Activated CD8-positive, alpha-beta T cell treated with anti-CD3 and anti-CD28 coated beads, Interleukin-2, amount 10 ng/mL, durations not matched to agents 7 days and 5 days (primary cell): ENCODE measurements at regions not wholly inside any gene's neighbourhood (a gene's known extent, or its start where the extent isn't known, plus 50 kb on each side); places are given as distances from the start of the nearest gene placed in this dataset.

Experiments
- ATAC-seq: fragments of 150-1000 bp; cut with Tn5 transposase; one replicate; pipeline ENCODE4 v1.10.0; 2021; ENCODE audit warnings: moderate library complexity
- CTCF ChIA-PET: fragments of 350-600 bp; sonication (Branson Sonifier 250); formaldehyde crosslinking; loops from one replicate; lab custom pipeline; 2021; ENCODE audit warnings: antibody characterized with exemption; lab: Charles Lee
- POLR2A ChIA-PET: fragments of 350-600 bp; sonication (Branson Sonifier 250); formaldehyde crosslinking; loops from one replicate; lab custom pipeline; 2021; ENCODE audit warnings: antibody characterized with exemption; lab: Charles Lee
- DNase-seq: peaks from one replicate; pipeline ENCODE4 v3.0.0-alpha.2; 2020
- H3K27ac Mint-ChIP-seq: one replicate; pipeline ENCODE4 v1.8.0; 2021; ENCODE audit warnings: mild to moderate bottlenecking, mixed read lengths
- H3K27me3 Mint-ChIP-seq: one replicate; pipeline ENCODE4 v1.8.0; 2021; ENCODE audit warnings: low read depth, mixed read lengths
- H3K36me3 Mint-ChIP-seq: one replicate; pipeline ENCODE4 v1.8.0; 2021; ENCODE audit warnings: low read depth, mixed read lengths
- H3K4me1 Mint-ChIP-seq: one replicate; pipeline ENCODE4 v1.8.0; 2021; ENCODE audit warnings: low read depth, mixed read lengths
- H3K4me3 Mint-ChIP-seq: one replicate; pipeline ENCODE4 v1.8.0; 2021; ENCODE audit warnings: mild to moderate bottlenecking, mixed read lengths
- H3K9me3 Mint-ChIP-seq: one replicate; pipeline ENCODE4 v1.8.0; 2022; ENCODE audit warnings: mixed read lengths; ENCODE audit not compliant: insufficient read depth

- no peak overlapping the region for H3K4me3 Mint-ChIP-seq
- H3K27ac Mint-ChIP-seq: no peak overlapping the region
- CTCF ChIA-PET: no interaction called here
- POLR2A ChIA-PET: interaction anchor here (0.6 kb wide), 1 partner anchor 13 kb away, joined by 3 read pairs; no protein-coding TSS in a partner anchor
- ATAC-seq (no peak), DNase-seq (no peak)
- H3K9me3 Mint-ChIP-seq: peaks cover 9% of the 10 kb centered on the region
- no peaks in the 10 kb centered on the region for H3K27me3 Mint-ChIP-seq
- H3K4me1 Mint-ChIP-seq: no peaks in the 10 kb centered on the region
- H3K36me3 Mint-ChIP-seq: no peaks in the 10 kb centered on the region
Observed at GRCh38 chr6:92568541-92568940, 850.8 kb downstream of the EPHA7 start.

DNA sequence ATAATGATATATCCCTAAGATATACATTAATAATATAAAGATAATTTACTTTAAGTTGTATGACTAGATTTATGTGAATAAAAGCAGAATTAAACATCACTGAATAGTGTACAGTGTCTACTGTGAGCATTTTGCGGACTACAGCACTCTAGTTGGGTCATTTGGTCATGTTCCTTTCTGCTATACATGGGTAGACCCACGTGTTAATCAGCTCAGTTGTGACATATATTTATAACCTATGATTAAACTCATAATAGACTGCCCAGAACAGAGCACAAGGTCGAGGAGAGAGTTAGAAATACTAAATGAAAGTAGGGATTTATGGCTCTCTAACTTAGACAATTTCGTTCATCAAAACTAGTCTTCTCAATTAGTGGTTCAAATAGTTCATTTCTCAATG, 852.7 kb downstream of the EPHA7 start:
- DNase-seq: no peak
- H3K9me3 Mint-ChIP-seq: peaks cover 15% of the 10 kb centered on the region
- no peaks in the 10 kb centered on the region for H3K27me3 Mint-ChIP-seq
- no peaks in the 10 kb centered on the region for H3K36me3 Mint-ChIP-seq
- H3K4me1 Mint-ChIP-seq: no peaks in the 10 kb centered on the region
- ATAC-seq: no peak
- H3K4me3 Mint-ChIP-seq: no peak overlapping the region
- POLR2A ChIA-PET: no interaction called here
- CTCF ChIA-PET: no interaction called here
- no peak overlapping the region for H3K27ac Mint-ChIP-seq

DNA sequence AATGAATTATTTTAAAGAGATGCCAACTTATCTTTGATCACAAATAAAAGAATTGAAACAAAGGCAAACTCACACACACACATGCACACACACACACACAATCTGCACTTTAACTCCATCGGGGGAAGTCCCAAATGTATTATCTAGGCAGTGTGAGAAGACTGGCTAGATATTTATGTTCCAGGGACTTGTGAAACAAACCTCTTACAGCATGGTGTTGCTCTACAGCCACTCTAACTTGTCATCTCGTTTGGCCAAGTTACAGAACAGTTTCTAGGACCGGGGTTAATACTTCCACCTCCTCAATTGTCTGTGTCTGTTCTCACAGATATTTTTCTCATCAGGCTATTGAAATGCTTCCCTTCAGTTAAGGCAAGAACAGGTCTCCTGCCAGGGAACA, 855.0 kb downstream of the EPHA7 start:
- POLR2A ChIA-PET: no interaction called here
- no peak overlapping the region for H3K27ac Mint-ChIP-seq
- H3K36me3 Mint-ChIP-seq: no peaks in the 10 kb centered on the region
- no peaks in the 10 kb centered on the region for H3K4me1 Mint-ChIP-seq
- H3K27me3 Mint-ChIP-seq: no peaks in the 10 kb centered on the region
- CTCF ChIA-PET: no interaction called here
- peaks cover 15% of the 10 kb centered on the region for H3K9me3 Mint-ChIP-seq
- no peak overlapping the region for H3K4me3 Mint-ChIP-seq
- DNase-seq (no peak), ATAC-seq (no peak)

GRCh38 chr6:92559611-92560010, 859.7 kb downstream of the EPHA7 start:
- H3K27me3 Mint-ChIP-seq: no peaks in the 10 kb centered on the region
- no peak overlapping the region for H3K4me3 Mint-ChIP-seq
- ChIA-PET CTCF (no interaction called here), POLR2A (no interaction called here)
- ATAC-seq: no peak
- H3K9me3 Mint-ChIP-seq: peaks cover 15% of the 10 kb centered on the region
- no peak overlapping the region for H3K27ac Mint-ChIP-seq
- no peak for DNase-seq
- H3K36me3 Mint-ChIP-seq: no peaks in the 10 kb centered on the region
- H3K4me1 Mint-ChIP-seq: no peaks in the 10 kb centered on the region

DNA sequence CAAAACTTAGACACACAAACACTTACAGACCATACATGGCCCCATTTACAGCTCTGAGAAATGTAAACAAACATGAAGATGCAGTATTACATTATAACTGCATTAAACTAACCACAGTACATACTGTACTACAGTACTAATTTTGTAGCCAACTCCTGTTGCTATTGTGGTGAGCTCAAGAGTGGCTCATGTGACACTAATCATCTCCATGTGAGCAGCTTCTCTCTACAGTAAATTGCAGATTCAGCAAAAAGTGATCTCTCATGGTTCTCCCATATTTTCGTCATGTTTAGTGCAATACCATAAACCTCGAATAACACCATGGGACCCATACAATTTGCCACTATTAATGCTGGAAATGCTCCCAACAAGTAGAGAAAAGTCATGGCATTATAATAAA, 860.4 kb downstream of the EPHA7 start:
- no peaks in the 10 kb centered on the region for H3K36me3 Mint-ChIP-seq
- H3K9me3 Mint-ChIP-seq: peaks cover 15% of the 10 kb centered on the region
- DNase-seq (no peak), ATAC-seq (no peak)
- ChIA-PET POLR2A (no interaction called here), CTCF (no interaction called here)
- H3K4me3 Mint-ChIP-seq: no peak overlapping the region
- H3K4me1 Mint-ChIP-seq: no peaks in the 10 kb centered on the region
- no peak overlapping the region for H3K27ac Mint-ChIP-seq
- no peaks in the 10 kb centered on the region for H3K27me3 Mint-ChIP-seq

DNA sequence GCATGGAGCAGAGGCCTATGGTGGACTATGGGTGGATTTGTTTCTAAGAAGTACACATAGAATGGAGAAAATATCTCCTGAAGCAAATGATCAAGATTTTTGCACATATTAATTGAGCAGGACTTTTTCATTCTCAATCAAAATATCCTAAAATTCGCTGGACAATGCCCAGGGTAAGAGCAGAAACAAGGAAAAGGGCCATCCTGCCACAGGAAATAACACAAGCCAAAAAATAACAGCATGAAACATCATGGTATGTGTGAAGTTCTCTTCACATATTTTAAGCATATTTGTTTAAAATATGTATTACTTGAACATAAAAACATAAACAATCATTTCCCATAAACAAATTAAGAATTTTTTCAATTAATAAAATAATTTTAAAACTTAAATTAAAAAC, 868.9 kb downstream of the EPHA7 start:
- ChIA-PET CTCF (no interaction called here), POLR2A (no interaction called here)
- no peak for DNase-seq
- Mint-ChIP-seq H3K27me3 (no peaks in the 10 kb centered on the region), H3K9me3 (no peaks in the 10 kb centered on the region), H3K36me3 (no peaks in the 10 kb centered on the region), H3K4me1 (no peaks in the 10 kb centered on the region), H3K27ac (no peak overlapping the region), H3K4me3 (no peak overlapping the region)
- no peak for ATAC-seq

GRCh38 chr6:92545861-92546260, 873.5 kb downstream of the EPHA7 start:
- DNase-seq (no peak), ATAC-seq (no peak)
- Mint-ChIP-seq H3K9me3 (peaks cover 2% of the 10 kb centered on the region), H3K4me3 (no peak overlapping the region), H3K36me3 (no peaks in the 10 kb centered on the region), H3K27ac (no peak overlapping the region), H3K4me1 (no peaks in the 10 kb centered on the region), H3K27me3 (no peaks in the 10 kb centered on the region)
- CTCF ChIA-PET: no interaction called here
- POLR2A ChIA-PET: no interaction called here

DNA sequence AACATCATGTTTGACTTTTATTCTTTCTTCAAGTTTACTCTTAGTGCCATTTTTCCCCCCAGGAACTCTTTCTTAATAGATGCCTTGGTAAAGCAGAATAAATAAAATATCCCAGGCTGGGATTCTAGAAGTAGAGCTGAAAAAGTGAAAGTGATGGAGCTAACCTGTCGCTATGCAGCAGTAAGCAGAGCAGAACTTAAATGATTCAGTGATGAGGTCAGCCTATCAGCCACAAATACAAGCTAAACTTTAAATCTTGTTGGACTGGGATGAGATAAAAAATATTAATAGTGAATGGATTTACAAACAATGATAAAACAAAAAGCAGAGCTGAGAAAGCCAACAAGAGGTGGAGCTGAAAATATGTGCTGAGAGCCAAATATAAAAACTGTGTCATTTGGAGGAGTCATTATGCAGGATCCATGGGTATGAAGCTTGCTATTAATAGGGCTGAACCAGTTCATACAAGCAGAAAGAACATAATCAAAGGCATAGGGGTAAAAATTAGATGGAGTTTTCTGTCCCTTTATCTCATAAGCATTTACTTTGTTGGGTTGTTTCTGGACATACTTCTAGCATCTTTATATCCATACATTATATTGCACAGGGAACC, 877.8 kb downstream of the EPHA7 start:
- H3K9me3 Mint-ChIP-seq: peaks cover 6% of the 10 kb centered on the region
- H3K36me3 Mint-ChIP-seq: no peaks in the 10 kb centered on the region

GRCh38 chr6:92538926-92539325, 880.4 kb downstream of the EPHA7 start:
- Mint-ChIP-seq H3K9me3 (peaks cover 6% of the 10 kb centered on the region), H3K36me3 (no peaks in the 10 kb centered on the region)

More for the DNA sequence above, 877.8 kb downstream of the EPHA7 start:
- Mint-ChIP-seq H3K4me1 (no peaks in the 10 kb centered on the region), H3K4me3 (no peak overlapping the region), H3K27ac (no peak overlapping the region), H3K27me3 (no peaks in the 10 kb centered on the region)
- ATAC-seq: no peak
- ChIA-PET POLR2A (no interaction called here), CTCF (no interaction called here)
- no peak for DNase-seq

DNA sequence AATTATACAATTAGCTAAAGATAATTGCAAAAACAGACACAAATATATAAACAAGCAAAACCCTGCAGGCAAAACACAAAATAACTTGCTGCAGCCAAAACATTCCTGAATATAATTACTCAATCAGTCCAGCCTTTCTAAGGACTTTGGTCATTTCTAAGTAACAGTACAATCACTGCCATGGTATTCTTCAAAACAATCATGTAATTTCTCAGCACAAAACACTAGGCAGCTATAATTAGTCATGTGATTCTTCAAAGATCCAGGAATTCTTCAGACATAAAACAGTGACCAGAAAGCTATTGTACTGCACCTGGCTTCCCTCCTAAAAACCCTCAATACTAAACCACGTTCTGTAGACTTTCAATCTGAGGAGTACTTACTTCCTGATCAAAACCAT, 881.1 kb downstream of the EPHA7 start:
- Mint-ChIP-seq H3K27me3 (no peaks in the 10 kb centered on the region), H3K27ac (no peak overlapping the region), H3K4me3 (no peak overlapping the region), H3K4me1 (no peaks in the 10 kb centered on the region), H3K36me3 (no peaks in the 10 kb centered on the region), H3K9me3 (peaks cover 6% of the 10 kb centered on the region)
- DNase-seq (no peak), ATAC-seq (no peak)
- POLR2A ChIA-PET: no interaction called here
- CTCF ChIA-PET: no interaction called here

More at GRCh38 chr6:92538926-92539325, 880.4 kb downstream of the EPHA7 start:
- no peaks in the 10 kb centered on the region for H3K27me3 Mint-ChIP-seq
- H3K27ac Mint-ChIP-seq: no peak overlapping the region
- POLR2A ChIA-PET: no interaction called here
- ATAC-seq (no peak), DNase-seq (no peak)
- CTCF ChIA-PET: no interaction called here
- H3K4me1 Mint-ChIP-seq: no peaks in the 10 kb centered on the region
- H3K4me3 Mint-ChIP-seq: no peak overlapping the region

- H3K27me3 Mint-ChIP-seq: no peaks in the 10 kb centered on the region
- no peak overlapping the region for H3K27ac Mint-ChIP-seq
- H3K9me3 Mint-ChIP-seq: no peaks in the 10 kb centered on the region
- H3K4me3 Mint-ChIP-seq: no peak overlapping the region
- no peaks in the 10 kb centered on the region for H3K4me1 Mint-ChIP-seq
- ChIA-PET POLR2A (no interaction called here), CTCF (no interaction called here)
- DNase-seq (no peak), ATAC-seq (no peak)
- H3K36me3 Mint-ChIP-seq: no peaks in the 10 kb centered on the region
Observed at GRCh38 chr6:92534109-92534508, 885.2 kb downstream of the EPHA7 start.

DNA sequence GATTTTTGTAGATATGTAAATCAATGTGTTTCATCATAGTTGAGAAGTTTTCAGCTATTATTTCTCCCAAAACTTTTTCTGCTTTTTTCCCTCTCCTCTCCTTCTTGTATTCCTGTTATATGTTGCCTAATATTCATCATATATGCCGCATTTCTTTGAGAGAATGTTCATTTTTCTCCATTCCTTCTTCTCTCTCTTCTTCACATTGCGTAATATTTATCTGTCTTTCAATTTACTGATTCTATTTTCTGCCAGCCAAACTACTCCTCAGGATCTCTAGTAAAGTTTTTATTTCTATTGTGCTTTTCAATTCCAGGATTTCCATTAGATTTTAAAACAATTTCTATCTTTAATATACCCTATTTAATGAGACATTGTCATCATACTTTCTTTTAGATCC, 896.8 kb downstream of the EPHA7 start:
- no peak for ATAC-seq
- CTCF ChIA-PET: no interaction called here

GRCh38 chr6:92521553-92521952, 897.8 kb downstream of the EPHA7 start:
- no peaks in the 10 kb centered on the region for H3K36me3 Mint-ChIP-seq
- POLR2A ChIA-PET: no interaction called here
- no peaks in the 10 kb centered on the region for H3K27me3 Mint-ChIP-seq
- DNase-seq (no peak), ATAC-seq (no peak)
- H3K4me1 Mint-ChIP-seq: no peaks in the 10 kb centered on the region
- CTCF ChIA-PET: no interaction called here
- peaks cover 8% of the 10 kb centered on the region for H3K9me3 Mint-ChIP-seq
- H3K4me3 Mint-ChIP-seq: no peak overlapping the region
- no peak overlapping the region for H3K27ac Mint-ChIP-seq

More for the DNA sequence above, 896.8 kb downstream of the EPHA7 start:
- H3K27ac Mint-ChIP-seq: no peak overlapping the region
- no peaks in the 10 kb centered on the region for H3K27me3 Mint-ChIP-seq
- no peak for DNase-seq
- no peaks in the 10 kb centered on the region for H3K36me3 Mint-ChIP-seq
- H3K4me1 Mint-ChIP-seq: no peaks in the 10 kb centered on the region
- H3K9me3 Mint-ChIP-seq: peaks cover 8% of the 10 kb centered on the region
- POLR2A ChIA-PET: no interaction called here
- no peak overlapping the region for H3K4me3 Mint-ChIP-seq
